ENCODE measurements at regions not wholly inside any gene's neighbourhood (a gene's known extent, or its start where the extent isn't known, plus 50 kb on each side); places are given as distances from the start of the nearest gene placed in this dataset.

DNA sequence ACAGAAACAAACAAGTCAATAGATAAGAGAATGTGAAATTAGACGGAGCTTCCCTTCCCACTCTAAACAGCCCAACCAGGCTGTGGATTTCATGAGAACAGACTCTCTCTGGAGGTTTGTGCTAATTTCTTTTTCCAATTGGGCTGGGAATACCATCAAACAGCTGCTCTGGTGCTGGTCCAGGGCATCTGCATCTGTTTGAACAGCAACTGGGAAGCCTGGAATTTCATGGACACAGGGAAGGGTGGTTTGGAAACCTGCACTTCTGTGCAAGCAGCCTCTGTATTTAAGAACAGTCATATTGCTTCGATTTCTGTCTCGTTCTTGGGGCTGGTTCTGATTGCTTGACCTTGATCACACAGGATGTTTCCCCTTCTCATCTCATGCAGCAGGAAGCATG is 88.7 kb downstream of the FOXL1 start:
- peaks cover 9% of the 10 kb centered on the region for H3K9me3 Mint-ChIP-seq
- no peaks in the 10 kb centered on the region for H3K36me3 Mint-ChIP-seq (ENCODE audit: low read depth)
- peaks cover 43% of the 10 kb centered on the region for H3K4me1 Mint-ChIP-seq (ENCODE audit: low read depth)
- H3K4me3 Mint-ChIP-seq (ENCODE audit: low read depth) = no peak overlapping the region
- intact Hi-C loops (cut with micrococcal nuclease) = no loop called here
- no peak overlapping the region for H3K27ac Mint-ChIP-seq
- H3K27me3 Mint-ChIP-seq (ENCODE audit: low read depth) = peaks cover 4% of the 10 kb centered on the region
- DNase-seq (ENCODE audit: low spot score) = no peak

DNA sequence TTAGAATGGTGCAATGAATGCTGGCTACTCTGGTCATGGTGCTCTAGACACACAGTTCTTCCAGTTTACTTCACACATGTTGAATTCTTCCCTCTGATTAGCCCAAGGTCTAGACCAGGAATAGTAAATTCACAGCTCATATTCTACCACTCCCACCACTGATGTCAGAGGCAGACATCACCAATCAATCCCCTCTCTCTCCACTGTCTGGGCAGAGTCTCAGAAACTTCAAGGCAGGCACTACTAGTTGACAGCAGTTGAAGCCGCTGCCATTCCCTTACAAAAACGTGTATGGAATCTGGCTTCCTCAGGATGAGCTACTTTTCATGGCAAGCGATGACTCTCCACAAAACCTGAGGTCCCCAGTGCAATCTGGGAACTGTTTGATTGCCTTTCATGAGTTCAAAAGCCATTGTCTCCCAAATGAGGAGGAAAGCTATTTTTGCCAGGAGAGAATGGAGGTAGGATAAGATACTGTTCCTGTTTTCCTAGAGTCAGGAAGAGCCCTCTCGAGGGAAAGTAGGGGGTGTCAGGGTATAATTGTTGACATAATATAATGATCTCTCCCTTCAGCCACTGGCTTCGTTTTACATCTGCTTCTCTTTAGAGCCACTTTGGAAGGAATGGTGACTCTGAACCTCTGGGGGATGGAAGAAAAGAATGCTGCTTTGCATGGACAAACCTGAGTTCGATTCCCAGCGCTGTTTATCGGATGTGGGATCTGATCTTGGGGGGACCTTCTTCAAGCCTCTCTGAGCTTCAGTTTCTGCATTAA is 90.0 kb downstream of the FOXL1 start:
- Mint-ChIP-seq H3K9me3 (peaks cover 9% of the 10 kb centered on the region), H3K36me3 (ENCODE audit: low read depth) (no peaks in the 10 kb centered on the region)
- intact Hi-C loops (cut with micrococcal nuclease) = no loop called here

DNA sequence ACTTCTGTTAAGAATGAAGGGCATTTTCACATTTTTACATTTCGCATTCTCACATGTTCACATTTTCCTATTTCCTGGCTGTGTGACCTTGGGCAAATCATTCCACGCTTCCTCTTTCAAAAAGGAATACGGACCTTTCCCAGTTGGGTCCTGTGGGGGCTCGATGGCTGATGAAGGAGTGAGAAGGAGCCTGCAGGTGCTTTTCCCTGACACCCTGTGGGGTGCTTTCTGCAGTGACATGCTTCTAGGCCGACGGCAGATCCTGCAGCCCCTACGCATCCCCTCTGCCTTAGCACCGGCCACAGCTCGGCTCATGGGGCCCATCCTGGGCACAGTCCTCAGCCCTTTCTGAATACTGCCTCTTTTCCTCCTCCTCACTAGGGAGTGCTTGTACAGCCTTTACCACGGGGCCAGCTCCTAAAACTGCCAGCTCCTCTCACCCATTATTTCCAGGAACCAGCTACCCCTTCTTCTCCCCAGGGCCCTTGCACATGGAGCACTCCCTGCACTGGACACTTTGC is 91.0 kb downstream of the FOXL1 start:
- H3K27ac Mint-ChIP-seq = no peak overlapping the region
- H3K4me3 Mint-ChIP-seq (ENCODE audit: low read depth) = no peak overlapping the region
- peaks cover 29% of the 10 kb centered on the region for H3K4me1 Mint-ChIP-seq (ENCODE audit: low read depth)
- intact Hi-C loops (cut with micrococcal nuclease) = no loop called here
- H3K27me3 Mint-ChIP-seq (ENCODE audit: low read depth) = peaks cover 4% of the 10 kb centered on the region
- no peak for DNase-seq (ENCODE audit: low spot score)
- H3K36me3 Mint-ChIP-seq (ENCODE audit: low read depth) = no peaks in the 10 kb centered on the region
- peaks cover 8% of the 10 kb centered on the region for H3K9me3 Mint-ChIP-seq

More for the DNA sequence above, 90.0 kb downstream of the FOXL1 start:
- Mint-ChIP-seq H3K27me3 (ENCODE audit: low read depth) (peaks cover 4% of the 10 kb centered on the region), H3K4me3 (ENCODE audit: low read depth) (no peak overlapping the region), H3K4me1 (ENCODE audit: low read depth) (peaks cover 39% of the 10 kb centered on the region), H3K27ac (no peak overlapping the region)
- DNase-seq (ENCODE audit: low spot score) = no peak

GRCh38 chr16:86669937-86670749 is 91.8 kb downstream of the FOXL1 start:
- DNase-seq (ENCODE audit: low spot score) = no peak
- Mint-ChIP-seq H3K4me1 (ENCODE audit: low read depth) (peaks cover 24% of the 10 kb centered on the region), H3K4me3 (ENCODE audit: low read depth) (no peak overlapping the region), H3K27ac (no peak overlapping the region), H3K9me3 (peaks cover 3% of the 10 kb centered on the region), H3K36me3 (ENCODE audit: low read depth) (no peaks in the 10 kb centered on the region), H3K27me3 (ENCODE audit: low read depth) (peaks cover 4% of the 10 kb centered on the region)
- intact Hi-C loops (cut with micrococcal nuclease) = no loop called here

DNA sequence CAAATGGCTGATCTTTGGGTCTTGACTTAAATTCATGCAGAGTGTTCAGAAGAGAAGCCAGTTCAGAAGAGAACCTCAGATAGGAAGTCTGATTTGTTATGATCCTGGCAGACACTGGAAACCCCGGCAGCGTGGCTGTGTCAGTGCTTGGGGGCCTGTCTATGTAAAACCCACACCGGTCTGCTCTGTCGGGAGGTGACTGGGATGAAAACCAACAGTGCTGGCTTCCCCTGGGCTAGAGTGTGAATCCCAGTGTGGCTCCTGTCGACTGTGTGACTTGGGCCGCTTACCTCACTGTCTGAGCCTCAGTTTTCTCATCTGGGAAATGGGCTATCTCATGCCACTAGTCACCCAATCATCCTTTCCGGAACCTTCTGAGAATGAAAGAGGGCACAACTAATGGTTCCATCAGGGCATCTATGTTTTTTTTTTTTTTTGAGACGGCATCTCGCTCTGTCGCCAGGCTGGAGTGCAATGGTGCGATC is 92.4 kb downstream of the FOXL1 start:
- no peak for DNase-seq (ENCODE audit: low spot score)
- H3K27me3 Mint-ChIP-seq (ENCODE audit: low read depth) = peaks cover 4% of the 10 kb centered on the region
- no peaks in the 10 kb centered on the region for H3K36me3 Mint-ChIP-seq (ENCODE audit: low read depth)
- H3K4me3 Mint-ChIP-seq (ENCODE audit: low read depth) = no peak overlapping the region
- peaks cover 3% of the 10 kb centered on the region for H3K9me3 Mint-ChIP-seq
- peaks cover 20% of the 10 kb centered on the region for H3K4me1 Mint-ChIP-seq (ENCODE audit: low read depth)
- no peak overlapping the region for H3K27ac Mint-ChIP-seq
- intact Hi-C loops (cut with micrococcal nuclease) = no loop called here

DNA sequence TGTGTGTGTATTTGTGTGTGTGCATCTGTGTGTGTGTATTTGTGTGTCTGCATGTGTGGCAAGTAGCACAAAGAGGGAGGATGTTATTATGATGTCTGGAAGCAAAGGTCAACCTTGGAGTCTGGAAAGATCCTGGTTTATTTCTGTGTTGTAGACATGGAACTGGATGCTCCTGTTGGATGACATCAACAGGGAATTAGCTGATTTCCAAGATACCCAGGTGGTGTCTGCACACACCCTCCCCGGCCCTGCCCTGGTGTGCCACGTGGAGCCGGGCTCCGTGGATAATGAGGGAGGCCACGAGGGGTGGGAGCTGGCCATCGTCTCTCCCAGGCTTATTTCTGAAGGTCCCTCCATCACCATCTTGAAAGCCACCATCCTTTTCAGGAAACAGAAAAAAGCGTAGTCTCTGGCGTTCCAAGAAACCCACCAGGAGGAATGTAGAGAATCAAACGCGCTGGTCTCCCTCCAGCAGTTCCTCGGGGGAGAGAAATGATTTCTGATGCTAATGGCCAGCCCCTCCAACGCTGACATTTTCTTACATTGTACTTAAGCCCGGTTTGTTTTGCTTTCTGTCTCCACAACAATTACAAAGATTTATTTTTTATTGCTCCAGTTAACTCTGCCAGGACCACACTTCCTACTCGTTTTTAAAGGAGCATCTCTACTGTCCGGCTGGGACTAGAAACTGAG is 93.3 kb downstream of the FOXL1 start:
- Mint-ChIP-seq H3K27ac (no peak overlapping the region), H3K27me3 (ENCODE audit: low read depth) (peaks cover 4% of the 10 kb centered on the region), H3K4me1 (ENCODE audit: low read depth) (peaks cover 18% of the 10 kb centered on the region), H3K4me3 (ENCODE audit: low read depth) (no peak overlapping the region), H3K9me3 (no peaks in the 10 kb centered on the region), H3K36me3 (ENCODE audit: low read depth) (no peaks in the 10 kb centered on the region)
- no peak for DNase-seq (ENCODE audit: low spot score)
- intact Hi-C loops (cut with micrococcal nuclease) = no loop called here

- Mint-ChIP-seq H3K36me3 (ENCODE audit: low read depth) (no peaks in the 10 kb centered on the region), H3K9me3 (no peaks in the 10 kb centered on the region), H3K4me1 (ENCODE audit: low read depth) (peaks cover 16% of the 10 kb centered on the region), H3K27me3 (ENCODE audit: low read depth) (peaks cover 4% of the 10 kb centered on the region), H3K4me3 (ENCODE audit: low read depth) (no peak overlapping the region), H3K27ac (no peak overlapping the region)
- intact Hi-C loops (cut with micrococcal nuclease) = no loop called here
- no peak for DNase-seq (ENCODE audit: low spot score)
Observed at GRCh38 chr16:86672179-86672863, 94.0 kb downstream of the FOXL1 start.

DNA sequence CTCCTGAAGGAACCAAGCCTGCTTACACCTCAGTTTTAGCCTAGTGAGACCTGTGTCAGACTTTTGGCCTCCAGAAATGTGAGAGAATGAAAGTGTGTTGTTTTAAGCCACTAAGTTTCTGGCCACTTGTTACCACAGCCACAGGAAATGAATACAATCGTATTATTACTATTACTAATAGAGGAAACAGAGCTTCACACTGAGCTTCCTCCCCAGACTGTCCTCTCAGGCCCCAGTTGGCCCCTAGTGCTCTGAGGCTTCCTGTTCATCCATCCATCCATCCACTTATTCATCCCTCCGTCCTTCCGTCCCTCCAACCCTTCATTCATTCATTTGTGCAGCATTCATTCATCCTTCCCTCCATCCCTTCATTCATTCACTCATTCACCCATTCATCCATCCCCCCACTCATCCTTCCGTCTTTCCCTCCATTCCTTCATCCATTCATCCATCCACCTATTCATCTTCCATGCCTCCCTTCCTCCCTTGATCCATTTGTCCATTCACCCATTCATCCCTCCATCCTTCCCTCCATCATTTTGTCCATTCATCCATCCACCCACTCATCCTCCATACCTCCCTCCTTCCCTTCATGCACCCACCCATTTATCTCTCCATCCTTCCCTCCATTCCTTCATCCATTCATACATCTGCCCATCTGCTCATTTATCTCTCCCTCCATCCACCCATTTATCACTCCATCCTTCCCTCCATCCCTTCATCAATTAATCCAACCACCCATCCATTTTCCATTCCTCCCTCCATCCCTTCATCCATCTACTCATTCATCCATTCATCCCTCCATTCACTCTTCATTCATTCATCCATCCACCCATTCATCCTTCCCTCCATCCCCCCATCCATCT is 95.0 kb downstream of the FOXL1 start:
- Mint-ChIP-seq H3K27me3 (ENCODE audit: low read depth) (peaks cover 4% of the 10 kb centered on the region), H3K9me3 (no peaks in the 10 kb centered on the region), H3K27ac (no peak overlapping the region), H3K36me3 (ENCODE audit: low read depth) (no peaks in the 10 kb centered on the region), H3K4me3 (ENCODE audit: low read depth) (no peak overlapping the region), H3K4me1 (ENCODE audit: low read depth) (peaks cover 8% of the 10 kb centered on the region)
- intact Hi-C loops (cut with micrococcal nuclease) = no loop called here
- no peak for DNase-seq (ENCODE audit: low spot score)

GRCh38 chr16:86673956-86674453 is 95.7 kb downstream of the FOXL1 start:
- Mint-ChIP-seq H3K27ac (no peak overlapping the region), H3K4me1 (ENCODE audit: low read depth) (peaks cover 3% of the 10 kb centered on the region), H3K36me3 (ENCODE audit: low read depth) (no peaks in the 10 kb centered on the region), H3K27me3 (ENCODE audit: low read depth) (peaks cover 4% of the 10 kb centered on the region), H3K4me3 (ENCODE audit: low read depth) (no peak overlapping the region), H3K9me3 (no peaks in the 10 kb centered on the region)
- no peak for DNase-seq (ENCODE audit: low spot score)
- intact Hi-C loops (cut with micrococcal nuclease) = no loop called here

DNA sequence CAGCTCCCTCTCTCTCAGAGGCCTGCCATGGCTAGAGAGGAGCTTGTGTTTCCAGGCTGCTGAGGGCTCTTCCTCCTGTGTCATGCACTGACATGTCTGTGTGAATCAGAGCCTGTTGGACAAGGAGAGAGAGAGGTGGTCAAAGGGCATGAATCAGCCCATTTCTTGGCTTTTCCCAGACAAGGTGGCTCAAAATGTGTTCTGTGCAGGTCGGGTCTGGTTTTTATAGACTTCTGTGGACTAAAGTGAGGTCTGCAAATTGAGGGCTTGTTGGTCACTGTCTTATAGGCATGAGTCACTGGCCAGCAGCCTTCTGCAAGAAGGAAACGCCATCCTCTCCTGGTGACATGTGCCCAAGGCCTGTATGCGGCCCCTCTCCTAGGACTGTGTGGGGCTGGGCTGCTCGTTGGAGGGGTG is 97.9 kb downstream of the FOXL1 start:
- intact Hi-C loops (cut with micrococcal nuclease) = no loop called here
- H3K4me1 Mint-ChIP-seq (ENCODE audit: low read depth) = no peaks in the 10 kb centered on the region
- H3K4me3 Mint-ChIP-seq (ENCODE audit: low read depth) = no peak overlapping the region
- no peaks in the 10 kb centered on the region for H3K36me3 Mint-ChIP-seq (ENCODE audit: low read depth)
- DNase-seq (ENCODE audit: low spot score) = no peak
- peaks cover 4% of the 10 kb centered on the region for H3K27me3 Mint-ChIP-seq (ENCODE audit: low read depth)
- peaks cover 6% of the 10 kb centered on the region for H3K9me3 Mint-ChIP-seq
- H3K27ac Mint-ChIP-seq = no peak overlapping the region

GRCh38 chr16:86679490-86679889 is 101.1 kb downstream of the FOXL1 start:
- Mint-ChIP-seq H3K27me3 (ENCODE audit: low read depth) (peaks cover 12% of the 10 kb centered on the region), H3K27ac (no peak overlapping the region), H3K9me3 (peaks cover 6% of the 10 kb centered on the region), H3K4me3 (ENCODE audit: low read depth) (no peak overlapping the region), H3K36me3 (ENCODE audit: low read depth) (no peaks in the 10 kb centered on the region), H3K4me1 (ENCODE audit: low read depth) (peaks cover 5% of the 10 kb centered on the region)
- intact Hi-C loops (cut with micrococcal nuclease) = no loop called here
- DNase-seq (ENCODE audit: low spot score) = no peak

All from activated T-helper 2 cell treated with anti-CD3 and anti-CD28 coated beads, Interferon-gamma antibody, Interleukin-2, Interleukin-4, amounts not matched to agents 10 μg/mL and 5 μg/mL and 100 μg/mL, durations not matched to agents 14 hours and 24 hours and 36 hours (primary cell).